ENCODE measurements at regions not wholly inside any gene's neighbourhood (a gene's known extent, or its start where the extent isn't known, plus 50 kb on each side); places are given as distances from the start of the nearest gene placed in this dataset.
"Not testable (repeated sequence)": the region's sequence is repeated elsewhere in the genome, so short reads cannot be mapped to it uniquely, and the experiment has no call there.

DNA sequence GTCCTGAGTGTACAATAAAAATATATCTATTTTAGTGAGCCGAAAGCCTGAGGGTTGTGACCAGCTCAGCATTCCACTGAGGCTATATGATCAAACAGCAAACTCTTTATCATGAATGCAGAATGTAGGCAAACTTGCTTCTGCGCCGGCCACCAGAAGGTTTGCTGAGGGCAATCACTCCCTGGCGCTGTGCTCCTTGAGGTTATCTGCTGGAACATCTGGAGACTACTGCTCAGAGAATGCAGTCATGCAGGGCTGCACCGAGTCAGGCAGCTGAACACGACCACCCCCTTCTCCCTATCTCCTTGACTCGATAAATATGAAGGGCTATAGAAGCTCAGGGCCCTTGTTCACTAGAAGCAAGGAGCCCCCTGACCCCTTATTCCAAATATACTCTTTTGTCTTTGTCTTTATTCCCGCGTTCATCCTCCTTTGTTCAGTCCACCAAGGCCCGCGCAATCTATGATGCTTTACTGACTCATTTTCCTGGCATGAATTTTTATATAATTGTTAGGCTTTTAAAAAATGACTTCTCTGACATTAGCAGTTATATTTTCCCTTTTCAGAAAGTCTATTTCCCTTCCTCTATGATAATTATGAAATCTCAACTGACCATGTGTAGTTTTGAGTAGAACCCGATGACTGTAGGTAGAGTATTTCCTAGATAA is 1089.3 kb downstream of the SLC16A7 start:
- DNase-seq (ENCODE audit: low read depth in 1 of 2, low spot score in 1 of 2): no peak

DNA sequence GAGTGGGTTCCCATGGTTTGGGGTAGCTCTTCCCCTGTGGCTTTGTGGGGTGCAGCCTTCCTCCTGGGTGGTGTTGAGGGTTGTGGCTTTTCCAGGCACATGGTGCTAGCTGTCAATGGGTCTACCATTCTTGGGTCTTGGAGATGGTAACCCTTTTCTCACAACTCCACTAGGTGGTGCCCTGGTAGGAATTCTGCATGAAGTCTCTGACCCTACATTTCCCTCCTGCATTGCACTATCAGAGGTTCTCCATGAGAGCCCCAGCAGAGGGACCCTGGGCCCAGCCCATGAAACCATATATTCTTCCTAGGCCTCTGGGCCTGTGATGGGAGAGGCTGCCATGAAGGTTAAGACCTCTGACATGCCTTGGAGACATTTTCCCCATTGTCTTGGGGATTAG is 1093.3 kb downstream of the SLC16A7 start:
- DNase-seq (ENCODE audit: low read depth in 1 of 2, low spot score in 1 of 2): no peak

- DNase-seq (ENCODE audit: low read depth in 1 of 2, low spot score in 1 of 2): no peak
Observed at GRCh38 chr12:60693019-60693626, 1097.3 kb downstream of the SLC16A7 start.

DNA sequence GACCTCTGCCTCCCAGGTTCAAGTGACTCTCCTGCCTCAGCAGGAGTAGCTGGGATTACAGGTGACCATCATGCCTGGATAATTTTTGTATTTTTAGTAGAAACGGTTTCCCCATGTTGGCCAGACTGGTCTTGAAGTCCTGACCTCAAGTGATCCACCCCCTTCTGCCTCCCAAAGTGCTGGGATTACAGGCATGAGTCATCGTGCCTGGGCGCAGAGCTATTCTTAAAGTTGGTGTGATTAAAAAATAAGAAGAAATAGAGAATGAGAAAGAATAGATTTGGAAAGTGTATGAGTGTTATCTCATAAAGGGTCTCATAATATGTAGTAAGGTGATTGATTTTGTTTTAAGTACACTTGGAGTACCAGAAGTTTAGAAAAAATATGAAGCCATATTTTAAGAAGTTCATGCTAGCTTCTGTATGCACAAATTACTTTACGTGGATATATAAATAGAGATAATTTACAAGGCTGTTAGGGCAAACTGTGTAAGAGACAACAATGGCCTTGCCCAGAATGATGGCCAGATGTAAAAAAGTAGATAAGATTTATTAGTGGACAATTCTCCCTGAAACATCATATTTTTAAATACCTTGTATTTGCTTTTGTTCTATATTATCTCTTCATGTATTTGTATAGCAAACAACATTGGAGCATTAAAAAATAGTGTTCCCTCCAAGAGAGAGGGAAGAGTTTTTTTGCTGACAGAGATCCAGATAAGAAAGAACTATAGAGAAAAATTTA is 1108.5 kb downstream of the SLC16A7 start:
- DNase-seq (ENCODE audit: low read depth in 1 of 2, low spot score in 1 of 2): no peak

DNA sequence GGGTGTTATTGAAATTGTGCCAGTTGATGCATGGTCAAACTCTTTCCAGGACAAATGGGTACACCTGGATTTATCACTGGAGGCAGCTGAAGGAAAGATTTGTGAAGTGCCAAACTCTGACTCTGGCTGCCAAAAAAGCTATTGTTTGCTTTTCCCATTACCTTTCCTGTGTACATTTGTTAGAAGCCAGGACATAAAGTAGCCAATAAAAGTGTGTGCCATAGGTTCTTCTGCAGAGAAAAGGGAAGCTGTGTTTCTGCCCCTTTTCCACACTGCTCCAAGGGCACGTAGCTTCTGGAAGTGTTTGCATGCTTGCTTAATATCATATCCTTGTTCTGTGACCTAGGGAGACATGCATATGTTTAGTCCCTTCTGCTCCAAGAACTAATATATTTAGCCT is 1114.4 kb downstream of the SLC16A7 start:
- DNase-seq (ENCODE audit: low read depth in 1 of 2, low spot score in 1 of 2): no peak

DNA sequence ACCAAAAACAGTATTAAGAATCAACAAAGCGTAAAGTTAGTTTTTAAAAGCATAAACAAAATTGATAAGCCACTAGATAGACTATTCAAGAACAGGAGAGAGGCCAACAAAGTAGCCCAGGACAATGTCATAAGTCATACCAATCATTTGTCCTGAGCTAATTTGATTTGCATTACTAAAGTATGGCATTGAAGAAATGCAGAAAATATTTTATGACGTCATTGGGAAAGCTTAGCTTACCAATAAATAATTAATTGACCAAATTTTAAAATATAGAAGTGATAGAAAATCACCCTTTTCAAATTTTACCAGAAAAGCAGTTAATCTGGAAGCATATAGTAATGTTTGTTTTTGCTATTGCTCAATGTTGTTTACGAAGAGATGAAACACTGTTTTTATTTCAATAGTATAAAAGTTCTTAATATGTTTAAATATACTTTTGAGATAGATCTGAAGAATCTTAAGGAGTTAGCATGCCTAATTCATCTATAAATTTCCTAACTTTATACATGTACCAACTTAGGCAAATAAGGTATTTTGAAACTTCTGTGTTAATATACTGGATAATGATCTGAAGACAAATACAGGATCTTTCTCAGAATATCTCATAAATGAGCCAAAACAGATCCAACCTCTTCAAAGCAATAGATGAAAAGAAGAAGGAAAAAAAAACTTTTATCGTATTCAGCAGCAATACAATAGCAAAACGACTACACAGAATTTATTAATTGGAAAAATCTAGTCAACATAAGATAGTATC is 1118.5 kb downstream of the SLC16A7 start:
- no peak for DNase-seq (ENCODE audit: low read depth in 1 of 2, low spot score in 1 of 2)

DNA sequence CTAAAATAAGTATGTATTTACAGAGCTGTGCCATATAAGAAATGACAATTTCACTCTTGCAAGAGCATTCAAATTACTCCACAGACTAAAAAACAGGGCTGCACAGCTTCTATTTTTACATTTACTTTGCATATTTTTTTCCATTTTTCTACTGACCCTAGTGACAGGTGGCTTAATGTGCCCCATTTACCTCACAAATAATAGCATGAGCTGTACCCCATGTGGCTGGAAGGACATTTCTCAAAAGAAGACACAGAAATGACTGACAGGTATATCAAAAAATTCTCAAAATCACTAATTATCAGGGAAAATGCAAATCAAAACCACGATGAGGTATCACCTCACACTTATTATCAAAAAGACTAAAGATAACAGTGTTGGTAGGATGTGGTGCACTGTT is 1128.6 kb downstream of the SLC16A7 start:
- DNase-seq (ENCODE audit: low read depth in 1 of 2, low spot score in 1 of 2): no peak

- no peak for DNase-seq (ENCODE audit: low read depth in 1 of 2, low spot score in 1 of 2)
Observed at GRCh38 chr12:60724984-60725383, 1129.2 kb downstream of the SLC16A7 start.

DNA sequence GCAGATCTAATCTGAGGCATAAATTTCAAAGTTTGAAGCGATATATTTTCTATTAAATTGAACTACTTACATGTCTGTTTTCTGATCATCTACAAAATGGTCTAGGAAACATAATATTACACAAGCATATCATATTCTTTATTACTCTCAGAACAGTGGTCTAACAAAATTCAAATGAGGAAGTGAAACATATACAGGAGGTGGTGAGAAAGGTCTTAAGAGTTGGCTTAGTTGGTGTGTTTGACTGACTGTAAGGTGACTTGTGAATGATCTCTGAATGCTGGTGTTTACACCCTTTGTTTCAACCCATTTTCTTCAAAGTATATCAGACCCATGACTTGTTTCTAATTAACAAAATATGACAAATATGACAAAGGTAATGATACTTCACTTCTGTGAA is 1156.8 kb downstream of the SLC16A7 start:
- no peak for DNase-seq (ENCODE audit: low read depth in 1 of 2, low spot score in 1 of 2)

GRCh38 chr12:60758224-60758623 is 1162.4 kb downstream of the SLC16A7 start:
- DNase-seq (ENCODE audit: low read depth in 1 of 2, low spot score in 1 of 2): no peak

DNA sequence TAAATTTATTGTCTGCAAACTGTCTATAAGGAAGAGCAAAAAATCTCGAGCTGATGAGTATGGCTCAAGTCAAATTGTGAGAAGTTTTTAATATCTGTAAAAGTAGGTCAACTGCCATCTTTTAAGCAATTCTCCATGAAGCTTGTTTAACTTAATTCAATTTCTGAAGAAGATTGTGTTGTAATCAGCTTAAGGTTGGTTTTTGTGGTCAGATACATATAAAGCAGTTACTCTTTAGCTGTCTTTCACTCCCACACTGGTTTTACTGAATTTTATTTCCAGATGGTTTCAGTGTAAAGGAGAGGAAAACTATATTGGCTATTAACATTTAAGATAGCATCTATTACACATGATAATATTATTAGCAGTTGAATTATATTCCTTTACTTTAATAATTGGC is 1165.1 kb downstream of the SLC16A7 start:
- no peak for DNase-seq (ENCODE audit: low read depth in 1 of 2, low spot score in 1 of 2)

GRCh38 chr12:60801166-60801565 is 1205.3 kb downstream of the SLC16A7 start:
- not testable (repeated sequence) for DNase-seq (ENCODE audit: low read depth in 1 of 2, low spot score in 1 of 2)

GRCh38 chr12:60803147-60803546 is 1207.3 kb downstream of the SLC16A7 start:
- no peak for DNase-seq (ENCODE audit: low read depth in 1 of 2, low spot score in 1 of 2)

DNA sequence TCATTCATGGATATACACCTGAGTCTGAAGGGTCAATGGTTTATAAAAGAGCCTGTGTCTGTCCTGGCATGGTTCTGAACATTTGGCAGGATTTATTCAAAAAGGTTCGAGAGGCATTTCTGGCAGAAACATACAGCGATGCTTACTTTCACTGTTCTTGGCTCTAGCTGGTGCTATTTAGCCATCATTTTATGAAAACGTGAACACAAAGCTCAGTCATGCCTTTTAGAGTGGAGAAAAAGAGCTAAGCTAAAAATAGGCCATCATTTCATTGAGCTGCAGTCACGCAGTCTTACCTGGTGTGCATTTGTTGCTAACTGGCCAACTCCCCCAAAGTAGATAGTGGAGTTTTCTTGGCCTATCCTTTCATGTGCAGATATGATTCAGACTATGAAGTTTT is 1209.5 kb downstream of the SLC16A7 start:
- no peak for DNase-seq (ENCODE audit: low read depth in 1 of 2, low spot score in 1 of 2)

GRCh38 chr12:60819794-60820193 is 1224.0 kb downstream of the SLC16A7 start:
- DNase-seq (ENCODE audit: low read depth in 1 of 2, low spot score in 1 of 2): no peak

GRCh38 chr12:60822580-60822979 is 1226.8 kb downstream of the SLC16A7 start:
- DNase-seq (ENCODE audit: low read depth in 1 of 2, low spot score in 1 of 2): no peak

DNA sequence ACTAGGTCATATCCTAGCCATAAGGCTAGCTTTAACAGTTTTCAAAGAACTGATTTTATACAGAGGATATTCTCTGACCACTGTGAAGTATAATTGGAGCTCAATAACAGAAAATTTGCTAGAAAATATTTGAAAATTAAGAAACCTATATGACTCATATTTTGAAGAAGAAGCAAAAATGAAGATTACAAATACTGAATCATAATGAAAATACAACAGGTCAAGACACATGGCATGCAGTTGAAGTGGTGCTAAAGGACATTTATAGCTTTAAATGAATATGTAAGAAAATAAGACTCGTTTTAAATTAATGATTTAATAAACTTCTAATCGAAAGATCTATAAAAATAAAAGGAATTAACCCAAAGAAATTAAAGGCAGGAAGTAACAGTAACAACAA is 1234.6 kb downstream of the SLC16A7 start:
- DNase-seq (ENCODE audit: low read depth in 1 of 2, low spot score in 1 of 2): no peak

- no peak for DNase-seq (ENCODE audit: low read depth in 1 of 2, low spot score in 1 of 2)
Observed at GRCh38 chr12:60832290-60832689, 1236.5 kb downstream of the SLC16A7 start.

GRCh38 chr12:60834372-60834771 is 1238.5 kb downstream of the SLC16A7 start:
- DNase-seq (ENCODE audit: low read depth in 1 of 2, low spot score in 1 of 2): no peak

DNA sequence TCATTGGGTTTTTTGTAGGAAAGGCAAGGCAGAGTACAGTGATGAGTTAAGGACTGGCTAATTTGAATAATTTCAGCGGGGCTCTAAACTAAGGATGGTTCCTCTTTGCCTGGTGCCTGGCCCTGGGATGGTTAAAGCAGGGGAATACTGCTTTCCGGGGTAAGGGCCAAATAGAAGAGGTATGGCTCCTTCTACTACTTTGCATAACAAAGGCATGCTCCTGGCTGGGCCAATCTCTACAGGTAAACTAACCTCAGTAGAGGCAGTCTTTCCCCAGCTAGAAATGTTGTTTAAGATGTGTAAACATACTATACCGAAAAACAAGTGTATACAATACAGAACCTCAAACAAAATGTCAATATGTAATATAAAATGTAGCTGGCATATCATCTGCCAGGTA is 1239.0 kb downstream of the SLC16A7 start:
- no peak for DNase-seq (ENCODE audit: low read depth in 1 of 2, low spot score in 1 of 2)

DNA sequence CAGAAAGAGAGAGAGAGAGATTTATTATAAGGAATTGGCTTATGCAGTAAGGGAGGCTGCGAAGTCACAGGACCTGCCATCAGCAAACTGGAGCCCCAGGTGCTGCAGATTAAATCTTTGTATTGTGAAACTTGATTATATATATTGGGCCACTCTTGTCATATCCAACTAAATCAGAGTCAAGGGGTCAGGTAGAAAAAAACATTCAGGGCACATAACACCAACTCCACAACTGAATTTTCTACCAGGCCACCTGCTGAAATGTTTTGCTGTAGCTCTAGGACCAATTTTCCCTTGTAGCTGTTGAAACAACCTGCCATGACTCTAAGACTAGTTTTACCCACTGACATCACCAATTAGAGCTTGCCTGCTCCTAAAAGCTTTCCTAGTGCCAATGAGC is 1240.8 kb downstream of the SLC16A7 start:
- DNase-seq (ENCODE audit: low read depth in 1 of 2, low spot score in 1 of 2): no peak

DNA sequence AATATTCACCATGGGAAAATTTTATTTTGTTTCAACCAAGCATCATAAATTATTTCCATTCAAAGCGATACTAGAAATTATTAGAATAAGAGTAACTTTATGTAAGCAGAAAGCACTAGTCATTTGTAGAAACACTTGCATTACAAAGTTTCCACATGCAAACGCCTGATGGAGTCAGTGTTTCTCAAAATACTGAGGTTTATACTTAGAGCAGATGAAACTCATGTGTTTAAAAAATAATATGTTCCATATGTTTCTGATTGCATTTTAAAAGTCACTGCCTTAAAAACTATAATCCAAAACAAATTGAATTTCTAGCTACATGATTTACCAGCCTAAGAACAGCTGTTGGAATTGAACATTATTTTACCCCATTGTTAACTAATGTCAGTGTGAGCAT is 1246.4 kb downstream of the SLC16A7 start:
- no peak for DNase-seq (ENCODE audit: low read depth in 1 of 2, low spot score in 1 of 2)

Measured in activated CD4-positive, alpha-beta T cell treated with anti-CD3 and anti-CD28 coated beads, Interleukin-2, amount 50 U/mL, for 24 hours (primary cell).